ENCODE measurements at regions not wholly inside any gene's neighbourhood (a gene's known extent, or its start where the extent isn't known, plus 50 kb on each side); places are given as distances from the start of the nearest gene placed in this dataset.

DNA sequence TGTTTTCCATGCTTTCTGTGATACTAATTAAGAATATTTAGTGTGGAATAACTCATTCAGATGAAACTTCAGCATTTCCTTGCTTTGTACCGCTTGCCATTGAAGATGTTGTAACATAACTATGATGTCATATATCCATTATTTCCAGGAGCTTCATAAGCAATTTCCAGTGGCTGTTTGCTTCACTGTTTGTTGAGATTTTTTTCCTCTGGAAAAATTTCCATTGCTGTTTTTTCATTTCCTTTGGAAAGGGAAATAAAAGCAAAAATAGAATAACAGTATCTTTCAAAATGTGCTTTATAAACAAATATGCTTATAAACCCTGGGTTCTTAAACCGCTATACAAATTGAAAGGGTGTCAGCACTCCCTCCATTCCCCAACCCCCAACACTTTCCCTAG, 319.6 kb upstream of the SEMA6D start:
- intact Hi-C loops (cut with micrococcal nuclease): no loop called here
- no peak overlapping the region for H3K27ac ChIP-seq (ENCODE audit: low read depth, low read length)
- H3K4me3 ChIP-seq (replicated peaks in 1 of 2; ENCODE audit: low read depth in 1 of 2, low read length in 2 of 2): no peak overlapping the region
- no peaks in the 10 kb centered on the region for H4K20me1 ChIP-seq (ENCODE audit: insufficient read depth)
- H2AFZ ChIP-seq (ENCODE audit: low read depth, low read length, poor library complexity, severe bottlenecking): no peak overlapping the region
- no peak for DNase-seq (ENCODE audit: low read depth, low spot score)
- H3K9me2 ChIP-seq (ENCODE audit: insufficient read depth): no peaks in the 10 kb centered on the region
- ChIA-PET POLR2A (no interaction called here), RAD21 (ENCODE audit: low non-redundant PET in 1 of 2, low total read pairs in 2 of 2, uncharacterized antibody in 2 of 2, unreplicated experiment in 2 of 2) (no interaction called here), CTCF (no interaction called here)
- H3K36me3 ChIP-seq (ENCODE audit: control insufficient read depth in 1 of 2, insufficient read depth in 2 of 2, low read length in 2 of 2): no peaks in the 10 kb centered on the region
- H3K27me3 ChIP-seq (ENCODE audit: insufficient read depth, low read length): no peaks in the 10 kb centered on the region
- TF ChIP-seq CEBPB (IDR thresholded peaks at IDR 0.05; ENCODE audit: low read depth) (no peak), FOSL1 (IDR thresholded peaks at IDR 0.05; ENCODE audit: low read depth) (no peak), POLR2AphosphoS5 (IDR thresholded peaks at IDR 0.05; ENCODE audit: low read depth, low read length) (no peak), EZH2phosphoT487 (IDR thresholded peaks at IDR 0.05; ENCODE audit: borderline replicate concordance) (no peak)
- no peaks in the 10 kb centered on the region for H3K4me1 ChIP-seq (ENCODE audit: control insufficient read depth in 1 of 2, insufficient read depth in 2 of 2, low read length in 2 of 2)
- no TSS peak for BruUV-seq (replicated peaks)
- no peaks in the 10 kb centered on the region for H3K79me2 ChIP-seq (ENCODE audit: insufficient read depth, low read length)
- ATAC-seq: no peak
- peaks cover 7 to 34% of the 10 kb centered on the region in 2 experiments; a peak in 2 of 4 replicates for H3K9me3 ChIP-seq (ENCODE audit: control insufficient read depth in 1 of 2, insufficient read depth in 1 of 2, low read depth in 1 of 2, low read length in 2 of 2)
- H3K4me2 ChIP-seq (ENCODE audit: low read length): no peak overlapping the region
- no peak overlapping the region for H3K9ac ChIP-seq (ENCODE audit: low read length)

DNA sequence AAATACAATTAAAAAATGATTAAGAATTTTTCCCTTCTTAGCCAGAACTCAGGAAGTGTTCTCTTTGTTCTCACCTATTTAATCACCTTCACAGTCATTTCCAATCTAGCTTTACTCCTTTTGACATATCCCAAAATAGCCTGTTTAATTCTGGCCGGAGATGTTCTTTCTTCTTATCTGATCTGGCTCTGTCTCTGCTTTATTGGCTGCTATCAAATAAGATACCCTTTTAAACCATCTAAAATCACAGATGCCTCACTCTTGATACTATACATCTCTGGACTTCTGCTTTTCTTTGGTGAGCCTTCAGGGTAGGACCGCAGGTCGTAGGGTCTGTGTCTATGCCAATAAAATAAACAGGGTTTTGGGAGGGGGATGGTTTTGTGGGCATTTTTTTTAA, 319.2 kb upstream of the SEMA6D start:
- CTCF ChIA-PET: no interaction called here
- intact Hi-C loops (cut with micrococcal nuclease): no loop called here
- H3K27ac ChIP-seq (ENCODE audit: low read depth, low read length): no peak overlapping the region
- no peaks in the 10 kb centered on the region for H3K9me2 ChIP-seq (ENCODE audit: insufficient read depth)
- no peaks in the 10 kb centered on the region for H3K4me1 ChIP-seq (ENCODE audit: control insufficient read depth in 1 of 2, insufficient read depth in 2 of 2, low read length in 2 of 2)
- DNase-seq (ENCODE audit: low read depth, low spot score): no peak
- H3K36me3 ChIP-seq (ENCODE audit: control insufficient read depth in 1 of 2, insufficient read depth in 2 of 2, low read length in 2 of 2): no peaks in the 10 kb centered on the region
- H3K27me3 ChIP-seq (ENCODE audit: insufficient read depth, low read length): no peaks in the 10 kb centered on the region
- H3K79me2 ChIP-seq (ENCODE audit: insufficient read depth, low read length): no peaks in the 10 kb centered on the region
- no peak for ATAC-seq
- H4K20me1 ChIP-seq (ENCODE audit: insufficient read depth): no peaks in the 10 kb centered on the region
- H3K9me3 ChIP-seq (ENCODE audit: control insufficient read depth in 1 of 2, insufficient read depth in 1 of 2, low read depth in 1 of 2, low read length in 2 of 2): peaks cover 4 to 34% of the 10 kb centered on the region in 2 experiments; a peak in 2 of 4 replicates
- no peak overlapping the region for H3K4me2 ChIP-seq (ENCODE audit: low read length)
- no peak overlapping the region for H3K9ac ChIP-seq (ENCODE audit: low read length)
- BruUV-seq (replicated peaks): no TSS peak
- POLR2A ChIA-PET: no interaction called here
- no peak overlapping the region for H2AFZ ChIP-seq (ENCODE audit: low read depth, low read length, poor library complexity, severe bottlenecking)
- H3K4me3 ChIP-seq (replicated peaks in 1 of 2; ENCODE audit: low read depth in 1 of 2, low read length in 2 of 2): no peak overlapping the region
- RAD21 ChIA-PET (ENCODE audit: low non-redundant PET in 1 of 2, low total read pairs in 2 of 2, uncharacterized antibody in 2 of 2, unreplicated experiment in 2 of 2): no interaction called here
- TF ChIP-seq EZH2phosphoT487 (IDR thresholded peaks at IDR 0.05; ENCODE audit: borderline replicate concordance) (no peak), ZNF274 (IDR thresholded peaks at IDR 0.05; ENCODE audit: low read depth, low read length) (no peak), POLR2A (IDR thresholded peaks at IDR 0.05; ENCODE audit: borderline replicate concordance, extremely low read depth, insufficient read depth, insufficient read length) (no peak), CEBPB (IDR thresholded peaks at IDR 0.05; ENCODE audit: low read depth) (no peak), FOSL1 (IDR thresholded peaks at IDR 0.05; ENCODE audit: low read depth) (no peak), ZFX (IDR thresholded peaks at IDR 0.05) (no peak), JUND (IDR thresholded peaks at IDR 0.05) (no peak), EGR1 (IDR thresholded peaks at IDR 0.05; ENCODE audit: low read depth) (no peak), YY1 (IDR thresholded peaks at IDR 0.05; ENCODE audit: extremely low read depth, insufficient replicate concordance, low read depth, low read length) (no peak), SP1 (IDR thresholded peaks at IDR 0.05; ENCODE audit: low read depth) (no peak), EZH2 (IDR thresholded peaks at IDR 0.05) (no peak), POLR2AphosphoS5 (IDR thresholded peaks at IDR 0.05; ENCODE audit: low read depth, low read length) (no peak), ELF1 (IDR thresholded peaks at IDR 0.05; ENCODE audit: borderline replicate concordance, low read depth) (no peak)
- TF ChIP-seq, protein P1, sequence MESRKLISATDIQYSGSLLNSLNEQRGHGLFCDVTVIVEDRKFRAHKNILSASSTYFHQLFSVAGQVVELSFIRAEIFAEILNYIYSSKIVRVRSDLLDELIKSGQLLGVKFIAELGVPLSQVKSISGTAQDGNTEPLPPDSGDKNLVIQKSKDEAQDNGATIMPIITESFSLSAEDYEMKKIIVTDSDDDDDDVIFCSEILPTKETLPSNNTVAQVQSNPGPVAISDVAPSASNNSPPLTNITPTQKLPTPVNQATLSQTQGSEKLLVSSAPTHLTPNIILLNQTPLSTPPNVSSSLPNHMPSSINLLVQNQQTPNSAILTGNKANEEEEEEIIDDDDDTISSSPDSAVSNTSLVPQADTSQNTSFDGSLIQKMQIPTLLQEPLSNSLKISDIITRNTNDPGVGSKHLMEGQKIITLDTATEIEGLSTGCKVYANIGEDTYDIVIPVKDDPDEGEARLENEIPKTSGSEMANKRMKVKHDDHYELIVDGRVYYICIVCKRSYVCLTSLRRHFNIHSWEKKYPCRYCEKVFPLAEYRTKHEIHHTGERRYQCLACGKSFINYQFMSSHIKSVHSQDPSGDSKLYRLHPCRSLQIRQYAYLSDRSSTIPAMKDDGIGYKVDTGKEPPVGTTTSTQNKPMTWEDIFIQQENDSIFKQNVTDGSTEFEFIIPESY (IDR thresholded peaks at IDR 0.05; ENCODE audit: extremely low read depth, insufficient replicate concordance, low read length): no peak
- TF ChIP-seq, protein P2, sequence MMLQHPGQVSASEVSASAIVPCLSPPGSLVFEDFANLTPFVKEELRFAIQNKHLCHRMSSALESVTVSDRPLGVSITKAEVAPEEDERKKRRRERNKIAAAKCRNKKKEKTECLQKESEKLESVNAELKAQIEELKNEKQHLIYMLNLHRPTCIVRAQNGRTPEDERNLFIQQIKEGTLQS (IDR thresholded peaks at IDR 0.05): no peak
- TF ChIP-seq, protein P3, sequence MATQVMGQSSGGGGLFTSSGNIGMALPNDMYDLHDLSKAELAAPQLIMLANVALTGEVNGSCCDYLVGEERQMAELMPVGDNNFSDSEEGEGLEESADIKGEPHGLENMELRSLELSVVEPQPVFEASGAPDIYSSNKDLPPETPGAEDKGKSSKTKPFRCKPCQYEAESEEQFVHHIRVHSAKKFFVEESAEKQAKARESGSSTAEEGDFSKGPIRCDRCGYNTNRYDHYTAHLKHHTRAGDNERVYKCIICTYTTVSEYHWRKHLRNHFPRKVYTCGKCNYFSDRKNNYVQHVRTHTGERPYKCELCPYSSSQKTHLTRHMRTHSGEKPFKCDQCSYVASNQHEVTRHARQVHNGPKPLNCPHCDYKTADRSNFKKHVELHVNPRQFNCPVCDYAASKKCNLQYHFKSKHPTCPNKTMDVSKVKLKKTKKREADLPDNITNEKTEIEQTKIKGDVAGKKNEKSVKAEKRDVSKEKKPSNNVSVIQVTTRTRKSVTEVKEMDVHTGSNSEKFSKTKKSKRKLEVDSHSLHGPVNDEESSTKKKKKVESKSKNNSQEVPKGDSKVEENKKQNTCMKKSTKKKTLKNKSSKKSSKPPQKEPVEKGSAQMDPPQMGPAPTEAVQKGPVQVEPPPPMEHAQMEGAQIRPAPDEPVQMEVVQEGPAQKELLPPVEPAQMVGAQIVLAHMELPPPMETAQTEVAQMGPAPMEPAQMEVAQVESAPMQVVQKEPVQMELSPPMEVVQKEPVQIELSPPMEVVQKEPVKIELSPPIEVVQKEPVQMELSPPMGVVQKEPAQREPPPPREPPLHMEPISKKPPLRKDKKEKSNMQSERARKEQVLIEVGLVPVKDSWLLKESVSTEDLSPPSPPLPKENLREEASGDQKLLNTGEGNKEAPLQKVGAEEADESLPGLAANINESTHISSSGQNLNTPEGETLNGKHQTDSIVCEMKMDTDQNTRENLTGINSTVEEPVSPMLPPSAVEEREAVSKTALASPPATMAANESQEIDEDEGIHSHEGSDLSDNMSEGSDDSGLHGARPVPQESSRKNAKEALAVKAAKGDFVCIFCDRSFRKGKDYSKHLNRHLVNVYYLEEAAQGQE (IDR thresholded peaks at IDR 0.05; ENCODE audit: low read depth): no peak
- TF ChIP-seq, protein P4, sequence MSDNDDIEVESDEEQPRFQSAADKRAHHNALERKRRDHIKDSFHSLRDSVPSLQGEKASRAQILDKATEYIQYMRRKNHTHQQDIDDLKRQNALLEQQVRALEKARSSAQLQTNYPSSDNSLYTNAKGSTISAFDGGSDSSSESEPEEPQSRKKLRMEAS (IDR thresholded peaks at IDR 0.05): no peak

Data from HCT116 (cell line).